ENCODE measurements at regions not wholly inside any gene's neighbourhood (a gene's known extent, or its start where the extent isn't known, plus 50 kb on each side); places are given as distances from the start of the nearest gene placed in this dataset.

DNA sequence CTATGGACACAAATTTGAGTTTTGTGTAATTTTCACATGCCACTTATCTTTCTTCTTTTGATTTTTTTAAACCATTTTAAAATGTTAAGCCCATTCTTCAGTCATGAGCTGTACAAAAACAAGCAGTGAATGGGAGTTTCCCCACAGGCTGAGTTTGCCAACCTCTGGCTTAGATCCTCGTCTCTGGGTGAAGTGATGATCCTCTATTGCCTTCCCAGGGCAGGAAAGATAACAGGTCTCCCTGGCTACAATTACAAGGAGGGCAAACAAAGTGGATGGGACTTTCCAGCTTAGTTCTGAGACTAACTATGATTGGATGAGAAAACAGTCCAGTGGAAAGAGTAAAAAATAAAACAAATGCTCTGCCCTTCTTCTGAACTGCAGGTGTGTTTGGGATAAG is 203.7 kb downstream of the SPTSSA start:
- no peaks in the 10 kb centered on the region for H3K4me1 ChIP-seq (ENCODE audit: low read length)
- H3K27ac ChIP-seq (ENCODE audit: low read length) = no peak overlapping the region
- H3K9me3 ChIP-seq (ENCODE audit: insufficient read depth, low read length) = no peaks in the 10 kb centered on the region
- H3K4me3 ChIP-seq (ENCODE audit: low read length) = no peak overlapping the region
- peaks cover 28% of the 10 kb centered on the region for H3K27me3 ChIP-seq (ENCODE audit: low read depth, low read length)
- no peak overlapping the region for H3K9ac ChIP-seq (ENCODE audit: low read length)
- H3K79me2 ChIP-seq (ENCODE audit: low read length) = no peaks in the 10 kb centered on the region
- no peaks in the 10 kb centered on the region for H3K36me3 ChIP-seq (replicated peaks; ENCODE audit: low read depth, low read length)
- no peaks in the 10 kb centered on the region for H4K20me1 ChIP-seq (ENCODE audit: insufficient read depth, low read length)
- H2AFZ ChIP-seq (ENCODE audit: low read depth, low read length) = no peak overlapping the region
- no peak for TF ChIP-seq EZH2phosphoT487 (IDR thresholded peaks at IDR 0.05; ENCODE audit: low read depth)
- TF ChIP-seq, protein P1, sequence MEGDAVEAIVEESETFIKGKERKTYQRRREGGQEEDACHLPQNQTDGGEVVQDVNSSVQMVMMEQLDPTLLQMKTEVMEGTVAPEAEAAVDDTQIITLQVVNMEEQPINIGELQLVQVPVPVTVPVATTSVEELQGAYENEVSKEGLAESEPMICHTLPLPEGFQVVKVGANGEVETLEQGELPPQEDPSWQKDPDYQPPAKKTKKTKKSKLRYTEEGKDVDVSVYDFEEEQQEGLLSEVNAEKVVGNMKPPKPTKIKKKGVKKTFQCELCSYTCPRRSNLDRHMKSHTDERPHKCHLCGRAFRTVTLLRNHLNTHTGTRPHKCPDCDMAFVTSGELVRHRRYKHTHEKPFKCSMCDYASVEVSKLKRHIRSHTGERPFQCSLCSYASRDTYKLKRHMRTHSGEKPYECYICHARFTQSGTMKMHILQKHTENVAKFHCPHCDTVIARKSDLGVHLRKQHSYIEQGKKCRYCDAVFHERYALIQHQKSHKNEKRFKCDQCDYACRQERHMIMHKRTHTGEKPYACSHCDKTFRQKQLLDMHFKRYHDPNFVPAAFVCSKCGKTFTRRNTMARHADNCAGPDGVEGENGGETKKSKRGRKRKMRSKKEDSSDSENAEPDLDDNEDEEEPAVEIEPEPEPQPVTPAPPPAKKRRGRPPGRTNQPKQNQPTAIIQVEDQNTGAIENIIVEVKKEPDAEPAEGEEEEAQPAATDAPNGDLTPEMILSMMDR (IDR thresholded peaks at IDR 0.05; ENCODE audit: low read depth, low read length) = no peak
- H3K4me2 ChIP-seq (ENCODE audit: low read length) = no peak overlapping the region

DNA sequence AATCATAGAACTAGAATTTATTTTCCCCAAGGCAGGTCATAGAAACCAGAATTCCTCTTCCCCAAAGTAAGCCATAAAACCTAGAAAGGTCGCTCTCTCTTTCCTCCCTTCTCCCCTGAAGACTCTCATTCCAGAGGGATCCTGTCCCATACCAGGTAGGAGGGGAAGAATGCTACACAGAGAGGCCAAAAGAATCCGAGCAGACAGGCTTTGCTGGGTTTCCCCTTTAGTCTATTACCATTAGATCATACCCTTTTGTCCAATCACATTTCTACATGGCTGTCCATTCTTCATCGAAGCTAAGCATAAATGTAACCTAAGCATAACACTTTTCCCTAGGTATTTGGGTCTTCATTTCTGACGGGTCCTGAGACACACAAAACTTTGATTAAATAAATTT is 204.5 kb downstream of the SPTSSA start:
- TF ChIP-seq, protein P1 (IDR thresholded peaks at IDR 0.05; ENCODE audit: low read depth, low read length) = no peak
- TF ChIP-seq EZH2phosphoT487 (IDR thresholded peaks at IDR 0.05; ENCODE audit: low read depth) = no peak
- Histone ChIP-seq H3K36me3 (replicated peaks; ENCODE audit: low read depth, low read length) (no peaks in the 10 kb centered on the region), H3K4me1 (ENCODE audit: low read length) (no peaks in the 10 kb centered on the region), H3K79me2 (ENCODE audit: low read length) (no peaks in the 10 kb centered on the region), H2AFZ (ENCODE audit: low read depth, low read length) (no peak overlapping the region), H3K4me3 (ENCODE audit: low read length) (no peak overlapping the region), H3K9ac (ENCODE audit: low read length) (no peak overlapping the region), H3K27me3 (ENCODE audit: low read depth, low read length) (peaks cover 26% of the 10 kb centered on the region), H3K4me2 (ENCODE audit: low read length) (no peak overlapping the region), H4K20me1 (ENCODE audit: insufficient read depth, low read length) (no peaks in the 10 kb centered on the region), H3K27ac (ENCODE audit: low read length) (no peak overlapping the region), H3K9me3 (ENCODE audit: insufficient read depth, low read length) (no peaks in the 10 kb centered on the region)

DNA sequence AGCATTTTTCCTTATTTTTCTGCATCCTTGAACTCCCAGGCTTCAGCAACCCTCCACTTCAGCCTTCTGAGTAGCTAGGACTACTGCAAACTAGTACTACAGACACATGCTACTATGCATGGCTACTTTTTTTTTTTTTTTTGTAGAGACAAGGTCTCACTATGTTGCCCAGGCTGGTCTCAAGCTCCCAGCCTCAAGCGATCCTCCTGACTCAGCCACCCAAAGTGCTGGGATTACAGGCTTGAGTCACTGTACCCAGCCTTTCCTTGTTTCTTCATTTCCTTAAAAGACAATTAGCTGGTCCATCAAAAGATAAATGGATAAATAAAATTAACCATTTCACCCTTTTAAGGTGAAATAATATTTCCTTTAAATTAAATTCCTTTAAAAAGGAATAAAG is 205.8 kb downstream of the SPTSSA start:
- H3K27me3 ChIP-seq (ENCODE audit: low read depth, low read length) = peaks cover 19% of the 10 kb centered on the region; the same call in 1 of the 2 replicates
- no peaks in the 10 kb centered on the region for H3K79me2 ChIP-seq (ENCODE audit: low read length)
- H4K20me1 ChIP-seq (ENCODE audit: insufficient read depth, low read length) = no peaks in the 10 kb centered on the region
- H2AFZ ChIP-seq (ENCODE audit: low read depth, low read length) = no peak overlapping the region
- no peak overlapping the region for H3K4me2 ChIP-seq (ENCODE audit: low read length)
- no peak overlapping the region for H3K27ac ChIP-seq (ENCODE audit: low read length)
- H3K4me1 ChIP-seq (ENCODE audit: low read length) = no peaks in the 10 kb centered on the region
- no peak for TF ChIP-seq EZH2phosphoT487 (IDR thresholded peaks at IDR 0.05; ENCODE audit: low read depth)
- TF ChIP-seq, protein P1 (IDR thresholded peaks at IDR 0.05; ENCODE audit: low read depth, low read length) = no peak
- no peak overlapping the region for H3K9ac ChIP-seq (ENCODE audit: low read length)
- no peaks in the 10 kb centered on the region for H3K36me3 ChIP-seq (replicated peaks; ENCODE audit: low read depth, low read length)
- H3K4me3 ChIP-seq (ENCODE audit: low read length) = no peak overlapping the region
- H3K9me3 ChIP-seq (ENCODE audit: insufficient read depth, low read length) = no peaks in the 10 kb centered on the region

DNA sequence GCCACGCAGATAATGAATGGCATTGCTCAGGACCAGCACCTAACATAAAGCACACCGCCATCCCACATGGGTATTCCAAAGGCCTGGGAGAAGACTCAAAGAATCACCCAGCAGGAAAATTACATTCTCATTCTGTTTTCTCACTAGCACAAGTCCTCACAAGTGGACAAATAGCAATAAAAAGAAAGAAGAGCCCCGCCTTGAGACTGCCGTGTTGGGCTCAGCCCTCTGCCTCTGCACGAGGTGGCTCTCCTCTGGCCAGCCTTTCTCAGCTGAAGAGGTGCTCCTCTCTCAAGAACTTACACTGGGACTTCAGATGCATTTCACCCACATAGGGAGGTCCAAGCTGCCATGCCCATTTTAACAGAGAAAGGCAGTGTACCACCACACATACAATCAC is 207.5 kb downstream of the SPTSSA start:
- Histone ChIP-seq H2AFZ (ENCODE audit: low read depth, low read length) (no peak overlapping the region), H3K9ac (ENCODE audit: low read length) (no peak overlapping the region), H3K4me2 (ENCODE audit: low read length) (no peak overlapping the region), H4K20me1 (ENCODE audit: insufficient read depth, low read length) (no peaks in the 10 kb centered on the region), H3K4me3 (ENCODE audit: low read length) (no peak overlapping the region), H3K4me1 (ENCODE audit: low read length) (no peaks in the 10 kb centered on the region), H3K27ac (ENCODE audit: low read length) (no peak overlapping the region), H3K27me3 (ENCODE audit: low read depth, low read length) (peaks cover 15% of the 10 kb centered on the region; the same call in 1 of the 2 replicates), H3K79me2 (ENCODE audit: low read length) (no peaks in the 10 kb centered on the region), H3K36me3 (replicated peaks; ENCODE audit: low read depth, low read length) (no peaks in the 10 kb centered on the region), H3K9me3 (ENCODE audit: insufficient read depth, low read length) (no peaks in the 10 kb centered on the region)
- TF ChIP-seq EZH2phosphoT487 (IDR thresholded peaks at IDR 0.05; ENCODE audit: low read depth) = no peak
- TF ChIP-seq, protein P1 (IDR thresholded peaks at IDR 0.05; ENCODE audit: low read depth, low read length) = no peak

All from OCI-LY3 (cell line).